MM.1S (cell line): ENCODE measurements at regions not wholly inside any gene's neighbourhood (a gene's known extent, or its start where the extent isn't known, plus 50 kb on each side); places are given as distances from the start of the nearest gene placed in this dataset.

Source experiments
- DNase-seq: peaks from one replicate; pipeline ENCODE4 v3.0.0-alpha.2; 2015
- H2AFZ ChIP-seq: fragments of 300-600 bp; sonication (generic); 2 replicates; pipeline ENCODE4 v1.6.0; 2016; ENCODE audit warnings: antibody characterized with exemption, low read length
- H3F3A ChIP-seq: fragments of 300-600 bp; sonication (generic); 2 replicates; pipeline ENCODE4 v1.6.1; 2016; ENCODE audit warnings: mild to moderate bottlenecking, antibody characterized with exemption, low read length, moderate library complexity, mixed read lengths; ENCODE audit not compliant: insufficient read depth
- H3K27ac ChIP-seq: fragments of 300-600 bp; sonication (generic); 2 replicates; pipeline ENCODE4 v1.5.1; 2016; ENCODE audit warnings: mild to moderate bottlenecking, low read length
- H3K27me3 ChIP-seq: fragments of 300-600 bp; sonication (generic); replicated peaks from 2 replicates; pipeline ENCODE4 v1.6.0; 2016; ENCODE audit warnings: low read length; ENCODE audit not compliant: insufficient read depth
- H3K36me3 ChIP-seq: fragments of 300-600 bp; sonication (generic); replicated peaks from 2 replicates; pipeline ENCODE4 v1.6.1; 2016; ENCODE audit warnings: mild to moderate bottlenecking, low read length, mixed read lengths; ENCODE audit not compliant: insufficient read depth
- H3K4me1 ChIP-seq: fragments of 300-600 bp; sonication (generic); 2 replicates; pipeline ENCODE4 v1.6.1; 2016; ENCODE audit warnings: low read length, mixed read lengths
- H3K4me2 ChIP-seq: fragments of 300-600 bp; sonication (generic); 2 replicates; pipeline ENCODE4 v1.6.0; 2016; ENCODE audit warnings: low read depth, low read length
- H3K4me3 ChIP-seq: fragments of 300-600 bp; sonication (generic); 2 replicates; pipeline ENCODE4 v1.5.1; 2016; ENCODE audit warnings: low read length, mixed read lengths
- H3K79me2 ChIP-seq: fragments of 300-600 bp; sonication (generic); 2 replicates; pipeline ENCODE4 v1.6.1; 2016; ENCODE audit warnings: mixed run types, low read length, mixed read lengths
- H3K9ac ChIP-seq: fragments of 300-600 bp; sonication (generic); 2 replicates; pipeline ENCODE4 v1.6.1; 2016; ENCODE audit warnings: low read length, mixed read lengths
- H3K9me2 ChIP-seq: fragments of 300-600 bp; sonication (generic); replicated peaks from 2 replicates; pipeline ENCODE4 v1.6.1; 2016; ENCODE audit warnings: mild to moderate bottlenecking, low read length, mixed read lengths; ENCODE audit not compliant: insufficient read depth
- H3K9me3 ChIP-seq: fragments of 300-600 bp; sonication (generic); replicated peaks from 2 replicates; pipeline ENCODE4 v1.6.1; 2016; ENCODE audit warnings: mild to moderate bottlenecking, low read length, mixed read lengths; ENCODE audit not compliant: insufficient read depth
- H4K20me1 ChIP-seq: fragments of 300-600 bp; sonication (generic); 2 replicates; pipeline ENCODE4 v1.6.1; 2016; ENCODE audit warnings: mild to moderate bottlenecking, low read length, moderate library complexity, mixed read lengths; ENCODE audit not compliant: insufficient read depth
- EZH2 ChIP-seq: fragments of 300-600 bp; sonication (generic); optimal IDR thresholded peaks from 2 replicates; pipeline ENCODE3; 2017; ENCODE audit warnings: low read depth, mild to moderate bottlenecking, antibody characterized with exemption, low read length, mixed read lengths
- EZH2phosphoT487 ChIP-seq: fragments of 300-600 bp; sonication (generic); IDR thresholded peaks from 2 replicates; pipeline ENCODE4 v1.6.1; 2018; ENCODE audit warnings: antibody characterized with exemption, low read length
- TF ChIP-seq, protein P1 (sequence below): fragments of 300-600 bp; sonication (generic); IDR thresholded peaks from 2 replicates; pipeline ENCODE4 v1.5.1; 2016; ENCODE audit warnings: antibody characterized with exemption, low read length, mixed read lengths

DNA sequence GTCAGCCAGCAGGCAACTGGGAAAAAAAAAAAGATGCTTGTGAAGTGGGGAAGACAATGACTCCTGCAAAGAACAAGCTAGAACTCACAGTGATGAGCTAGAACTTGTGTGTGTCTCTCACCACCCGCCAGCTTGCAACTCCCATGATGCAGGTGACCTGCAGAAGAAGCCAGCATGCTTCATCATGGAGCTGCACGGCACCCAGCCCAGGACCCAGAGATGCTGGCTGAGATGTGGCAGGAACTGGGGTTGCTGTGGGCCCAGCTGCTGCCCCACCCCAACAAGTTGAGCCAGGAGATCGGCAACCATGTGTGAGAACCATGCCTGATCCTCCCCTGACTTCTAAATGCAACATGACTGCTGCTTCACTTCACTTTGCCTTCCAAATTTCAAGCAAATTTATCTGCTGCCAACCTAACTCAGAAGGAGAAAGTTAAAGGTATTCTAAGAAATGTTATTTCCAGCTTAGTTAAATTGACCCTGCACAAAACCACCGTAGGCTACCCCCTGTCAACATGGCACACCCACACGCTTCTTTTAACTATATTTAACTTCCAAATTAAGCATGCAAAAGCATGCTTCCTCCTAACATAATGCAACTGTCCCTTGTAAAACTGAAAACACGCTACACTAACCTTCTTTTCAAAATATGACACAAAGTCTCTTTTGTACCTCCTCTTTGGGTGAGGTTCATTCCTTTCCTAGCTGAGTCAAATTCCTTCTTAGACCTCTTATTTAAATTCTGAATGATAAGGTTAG is 166.0 kb upstream of the IGSF21 start:
- H3K79me2 ChIP-seq: no peaks in the 10 kb centered on the region
- H3K4me1 ChIP-seq: no peaks in the 10 kb centered on the region
- no peaks in the 10 kb centered on the region for H3K9me3 ChIP-seq
- H3K9me2 ChIP-seq: no peaks in the 10 kb centered on the region
- H3K27ac ChIP-seq: no peak overlapping the region
- H3K4me3 ChIP-seq: no peak overlapping the region
- H2AFZ ChIP-seq: no peak overlapping the region
- H3K36me3 ChIP-seq: no peaks in the 10 kb centered on the region
- H3K4me2 ChIP-seq: no peak overlapping the region
- no peaks in the 10 kb centered on the region for H4K20me1 ChIP-seq
- no peak overlapping the region for H3K9ac ChIP-seq
- TF ChIP-seq, protein P1, sequence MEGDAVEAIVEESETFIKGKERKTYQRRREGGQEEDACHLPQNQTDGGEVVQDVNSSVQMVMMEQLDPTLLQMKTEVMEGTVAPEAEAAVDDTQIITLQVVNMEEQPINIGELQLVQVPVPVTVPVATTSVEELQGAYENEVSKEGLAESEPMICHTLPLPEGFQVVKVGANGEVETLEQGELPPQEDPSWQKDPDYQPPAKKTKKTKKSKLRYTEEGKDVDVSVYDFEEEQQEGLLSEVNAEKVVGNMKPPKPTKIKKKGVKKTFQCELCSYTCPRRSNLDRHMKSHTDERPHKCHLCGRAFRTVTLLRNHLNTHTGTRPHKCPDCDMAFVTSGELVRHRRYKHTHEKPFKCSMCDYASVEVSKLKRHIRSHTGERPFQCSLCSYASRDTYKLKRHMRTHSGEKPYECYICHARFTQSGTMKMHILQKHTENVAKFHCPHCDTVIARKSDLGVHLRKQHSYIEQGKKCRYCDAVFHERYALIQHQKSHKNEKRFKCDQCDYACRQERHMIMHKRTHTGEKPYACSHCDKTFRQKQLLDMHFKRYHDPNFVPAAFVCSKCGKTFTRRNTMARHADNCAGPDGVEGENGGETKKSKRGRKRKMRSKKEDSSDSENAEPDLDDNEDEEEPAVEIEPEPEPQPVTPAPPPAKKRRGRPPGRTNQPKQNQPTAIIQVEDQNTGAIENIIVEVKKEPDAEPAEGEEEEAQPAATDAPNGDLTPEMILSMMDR: no peak
- TF ChIP-seq EZH2phosphoT487 (no peak), EZH2 (no peak)
- H3F3A ChIP-seq: no peaks in the 10 kb centered on the region
- H3K27me3 ChIP-seq: peaks cover 87% of the 10 kb centered on the region
- no peak for DNase-seq

DNA sequence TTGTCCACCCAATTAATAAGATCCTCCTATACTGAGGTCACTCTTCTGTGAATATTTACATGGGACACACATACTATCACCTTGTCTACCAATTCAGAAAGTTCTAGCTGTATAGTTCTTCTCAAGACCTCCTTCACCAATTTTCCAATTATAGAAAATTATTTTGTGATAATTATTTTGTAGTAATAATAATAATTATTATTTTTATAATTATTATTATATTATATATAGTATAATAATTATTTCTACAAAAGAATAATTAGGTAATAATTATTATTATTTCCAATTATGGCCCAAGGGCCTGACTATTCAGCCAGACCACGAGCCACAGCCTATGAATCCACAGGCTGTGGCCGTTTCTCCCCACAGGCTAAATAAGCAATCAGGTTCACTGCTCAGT is 164.1 kb upstream of the IGSF21 start:
- Histone ChIP-seq H3K4me3 (no peak overlapping the region), H3K9me3 (no peaks in the 10 kb centered on the region), H3K4me1 (no peaks in the 10 kb centered on the region), H3K27me3 (peaks cover 84% of the 10 kb centered on the region), H3K9ac (no peak overlapping the region), H3K4me2 (no peak overlapping the region), H3K9me2 (no peaks in the 10 kb centered on the region), H2AFZ (no peak overlapping the region), H3F3A (no peaks in the 10 kb centered on the region), H3K36me3 (no peaks in the 10 kb centered on the region), H3K27ac (no peak overlapping the region), H3K79me2 (no peaks in the 10 kb centered on the region), H4K20me1 (no peaks in the 10 kb centered on the region)
- TF ChIP-seq EZH2 (no peak), EZH2phosphoT487 (no peak)
- TF ChIP-seq, protein P1: no peak
- no peak for DNase-seq

DNA sequence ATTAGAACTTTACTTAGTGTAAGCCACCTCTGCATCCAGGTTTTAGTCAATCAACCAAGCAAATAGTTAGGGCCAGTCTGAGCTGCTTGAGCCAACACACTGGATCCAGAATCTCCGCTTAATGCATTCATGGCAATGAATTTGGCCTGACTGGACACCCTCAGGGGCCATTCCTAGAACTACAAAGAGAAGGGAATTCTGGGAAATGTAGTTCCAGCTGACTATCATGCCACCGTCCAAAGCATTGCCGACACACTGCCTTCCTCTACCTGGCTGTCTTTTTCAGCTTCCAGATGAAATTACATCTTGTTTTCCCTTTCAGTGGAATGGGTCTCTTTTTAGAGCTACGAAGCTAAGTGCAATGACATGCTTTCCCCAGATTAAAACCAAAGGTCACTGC is 163.0 kb upstream of the IGSF21 start:
- Histone ChIP-seq H3K4me2 (no peak overlapping the region), H3K27ac (no peak overlapping the region), H2AFZ (no peak overlapping the region), H3F3A (no peaks in the 10 kb centered on the region), H3K79me2 (no peaks in the 10 kb centered on the region), H3K4me3 (no peak overlapping the region), H3K36me3 (no peaks in the 10 kb centered on the region), H3K27me3 (peaks cover 86% of the 10 kb centered on the region), H3K9me2 (no peaks in the 10 kb centered on the region), H3K4me1 (no peaks in the 10 kb centered on the region), H3K9ac (no peak overlapping the region), H4K20me1 (no peaks in the 10 kb centered on the region), H3K9me3 (no peaks in the 10 kb centered on the region)
- no peak for TF ChIP-seq EZH2
- TF ChIP-seq EZH2phosphoT487: no peak
- TF ChIP-seq, protein P1: no peak
- DNase-seq: no peak
